ENCODE measurements at regions not wholly inside any gene's neighbourhood (a gene's known extent, or its start where the extent isn't known, plus 50 kb on each side); places are given as distances from the start of the nearest gene placed in this dataset.

GRCh38 chr12:46437469-46437868, 64.9 kb upstream of the SLC38A2 start:
- Mint-ChIP-seq H3K4me1 (peaks cover 2 to 14% of the 10 kb centered on the region in 2 donors), H3K36me3 (no peaks in the 10 kb centered on the region), H3K27me3 (no peaks in the 10 kb centered on the region), H3K9me3 (no peaks in the 10 kb centered on the region), H3K27ac (no peak overlapping the region), H3K4me3 (no peak overlapping the region)
- no peak for DNase-seq
- no peak for ATAC-seq (replicated peaks)

- H3K4me1 Mint-ChIP-seq, result peaks cover 2 to 9% of the 10 kb centered on the region in 2 donors
- no peaks in the 10 kb centered on the region for H3K36me3 Mint-ChIP-seq
- H3K27ac Mint-ChIP-seq, result no peak overlapping the region
- H3K9me3 Mint-ChIP-seq, result no peaks in the 10 kb centered on the region
- no peak for DNase-seq
- no peak for ATAC-seq (replicated peaks)
- H3K4me3 Mint-ChIP-seq, result no peak overlapping the region
- H3K27me3 Mint-ChIP-seq, result no peaks in the 10 kb centered on the region
Observed at GRCh38 chr12:46436747-46437146, 64.2 kb upstream of the SLC38A2 start.

GRCh38 chr12:46435625-46436024, 63.1 kb upstream of the SLC38A2 start:
- H3K27me3 Mint-ChIP-seq, result no peaks in the 10 kb centered on the region
- no peak overlapping the region for H3K4me3 Mint-ChIP-seq
- H3K4me1 Mint-ChIP-seq, result peaks cover 1 to 2% of the 10 kb centered on the region in 2 donors
- no peaks in the 10 kb centered on the region for H3K9me3 Mint-ChIP-seq
- no peak overlapping the region for H3K27ac Mint-ChIP-seq
- ATAC-seq (replicated peaks), result no peak
- no peak for DNase-seq
- H3K36me3 Mint-ChIP-seq, result no peaks in the 10 kb centered on the region

- ATAC-seq (replicated peaks) (no peak), DNase-seq (no peak)
- H3K4me3 Mint-ChIP-seq, result no peak overlapping the region
- no peaks in the 10 kb centered on the region for H3K9me3 Mint-ChIP-seq
- H3K27me3 Mint-ChIP-seq, result no peaks in the 10 kb centered on the region
- H3K36me3 Mint-ChIP-seq, result no peaks in the 10 kb centered on the region
- peaks cover 5 to 6% of the 10 kb centered on the region in 2 donors for H3K4me1 Mint-ChIP-seq
- H3K27ac Mint-ChIP-seq, result no peak overlapping the region
Observed at GRCh38 chr12:46435029-46435428, 62.5 kb upstream of the SLC38A2 start.

GRCh38 chr12:46433829-46434228, 61.3 kb upstream of the SLC38A2 start:
- no peak overlapping the region for H3K27ac Mint-ChIP-seq
- no peak for ATAC-seq (replicated peaks)

GRCh38 chr12:46432325-46432724, 59.8 kb upstream of the SLC38A2 start:
- H3K4me3 Mint-ChIP-seq, result no peak overlapping the region
- peaks cover 5 to 6% of the 10 kb centered on the region in 2 donors for H3K4me1 Mint-ChIP-seq
- no peaks in the 10 kb centered on the region for H3K27me3 Mint-ChIP-seq
- DNase-seq (no peak), ATAC-seq (replicated peaks) (no peak)
- no peaks in the 10 kb centered on the region for H3K9me3 Mint-ChIP-seq
- H3K27ac Mint-ChIP-seq, result no peak overlapping the region
- H3K36me3 Mint-ChIP-seq, result peaks cover 0 to 6% of the 10 kb centered on the region in 2 donors

More at GRCh38 chr12:46433829-46434228, 61.3 kb upstream of the SLC38A2 start:
- H3K27me3 Mint-ChIP-seq, result no peaks in the 10 kb centered on the region
- no peak overlapping the region for H3K4me3 Mint-ChIP-seq
- H3K9me3 Mint-ChIP-seq, result no peaks in the 10 kb centered on the region
- H3K36me3 Mint-ChIP-seq, result no peaks in the 10 kb centered on the region
- no peak for DNase-seq
- peaks cover 5 to 6% of the 10 kb centered on the region in 2 donors for H3K4me1 Mint-ChIP-seq

- no peaks in the 10 kb centered on the region for H3K27me3 Mint-ChIP-seq
- no peak overlapping the region for H3K27ac Mint-ChIP-seq
- H3K36me3 Mint-ChIP-seq, result peaks cover 8 to 20% of the 10 kb centered on the region in 2 donors
- DNase-seq (no peak), ATAC-seq (replicated peaks) (no peak)
- H3K4me1 Mint-ChIP-seq, result peaks cover 5 to 6% of the 10 kb centered on the region in 2 donors
- peaks cover 0 to 3% of the 10 kb centered on the region in 2 donors for H3K9me3 Mint-ChIP-seq
- H3K4me3 Mint-ChIP-seq, result no peak overlapping the region
Observed at GRCh38 chr12:46430340-46430948, 57.9 kb upstream of the SLC38A2 start.

All from stimulated activated naive B cell treated with anti-CD40 and anti-IgM and Interleukin-4, amounts not matched to agents 10 μg/mL and 1 μg/mL and 100 μg/mL, for 72 hours (primary cell).